ENCODE measurements at regions not wholly inside any gene's neighbourhood (a gene's known extent, or its start where the extent isn't known, plus 50 kb on each side); places are given as distances from the start of the nearest gene placed in this dataset.
"Not testable (repeated sequence)": the region's sequence is repeated elsewhere in the genome, so short reads cannot be mapped to it uniquely, and the experiment has no call there.

- no peak for DNase-seq
Observed at GRCh38 chr6:84635081-84635761, 129.2 kb downstream of the TBX18 start.

- DNase-seq: no peak
Observed at GRCh38 chr6:84633771-84634170, 130.6 kb downstream of the TBX18 start.

GRCh38 chr6:84626527-84626926 is 137.9 kb downstream of the TBX18 start:
- DNase-seq: not testable (repeated sequence)

GRCh38 chr6:84625506-84625905 is 138.9 kb downstream of the TBX18 start:
- no peak for DNase-seq

GRCh38 chr6:84623956-84624680 is 140.3 kb downstream of the TBX18 start:
- no peak for DNase-seq

GRCh38 chr6:84618836-84619235 is 145.6 kb downstream of the TBX18 start:
- DNase-seq: no peak

GRCh38 chr6:84618046-84618752 is 146.2 kb downstream of the TBX18 start:
- DNase-seq: no peak

- no peak for DNase-seq
Observed at GRCh38 chr6:84615987-84616386, 148.4 kb downstream of the TBX18 start.

GRCh38 chr6:84615113-84615850 is 149.1 kb downstream of the TBX18 start:
- no peak for DNase-seq

- DNase-seq: no peak
Observed at GRCh38 chr6:84606860-84607259, 157.5 kb downstream of the TBX18 start.

GRCh38 chr6:84605298-84605697 is 159.1 kb downstream of the TBX18 start:
- DNase-seq: no peak

- no peak for DNase-seq
Observed at GRCh38 chr6:84601366-84601765, 163.0 kb downstream of the TBX18 start.

GRCh38 chr6:84599991-84600390 is 164.4 kb downstream of the TBX18 start:
- DNase-seq: no peak

- DNase-seq: no peak
Observed at GRCh38 chr6:84597238-84597875, 167.0 kb downstream of the TBX18 start.

GRCh38 chr6:84596488-84596887 is 167.9 kb downstream of the TBX18 start:
- no peak for DNase-seq

GRCh38 chr6:84588697-84589080 is 175.7 kb downstream of the TBX18 start:
- DNase-seq: no peak

- DNase-seq: not testable (repeated sequence)
Observed at GRCh38 chr6:84587994-84588696, 176.3 kb downstream of the TBX18 start.

- peak in 1 of 4 experiments; percentile 0 for DNase-seq
Observed at GRCh38 chr6:84587202-84587940, 177.0 kb downstream of the TBX18 start.

- no peak for DNase-seq
Observed at GRCh38 chr6:84583784-84584183, 180.6 kb downstream of the TBX18 start.

GRCh38 chr6:84582997-84583396 is 181.4 kb downstream of the TBX18 start:
- no peak for DNase-seq
